ENCODE measurements at regions not wholly inside any gene's neighbourhood (a gene's known extent, or its start where the extent isn't known, plus 50 kb on each side); places are given as distances from the start of the nearest gene placed in this dataset.

DNA sequence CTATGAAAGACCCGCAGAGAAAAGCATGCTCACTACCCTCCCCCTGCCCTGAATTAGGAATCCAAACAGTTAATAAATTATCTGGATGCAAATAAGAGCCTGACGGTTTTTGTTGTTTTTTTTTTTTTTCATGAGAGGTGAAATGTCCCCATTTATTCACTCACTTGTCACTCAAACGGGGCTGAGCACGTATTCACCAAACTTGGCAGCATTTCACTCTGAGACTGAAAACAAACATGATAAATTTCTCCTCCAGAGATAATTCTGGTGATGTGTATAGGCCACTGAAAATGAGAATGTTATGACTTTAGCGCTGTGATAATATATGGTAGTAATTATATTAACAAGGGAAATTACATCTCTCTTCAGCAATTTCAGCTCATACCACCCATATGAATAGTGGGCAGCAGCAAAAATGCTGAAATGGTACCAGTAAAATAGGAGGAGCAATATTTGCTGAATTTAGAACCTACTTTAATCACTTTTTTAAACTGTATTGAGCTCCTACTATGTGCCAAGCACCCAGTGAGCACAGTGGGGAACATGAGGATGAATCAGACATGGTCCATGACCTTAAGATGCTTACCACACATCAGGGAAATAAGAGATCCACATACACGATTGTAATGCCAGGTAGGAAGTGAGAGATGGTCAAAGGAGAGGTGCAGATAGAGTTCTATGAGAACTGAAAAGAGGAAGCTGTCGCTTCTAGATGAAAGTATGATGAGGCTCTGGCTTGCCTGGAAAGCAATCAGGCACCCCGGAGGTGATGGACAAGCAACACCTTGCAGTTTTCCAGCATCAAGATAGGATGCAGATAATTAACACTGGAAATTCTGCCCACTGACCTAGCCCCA is 286.5 kb upstream of the TMPO start:
- Histone ChIP-seq H3K4me2 (no peak overlapping the region), H3K4me3 (no peak overlapping the region), H3K4me1 (peaks cover 3% of the 10 kb centered on the region), H3K9ac (no peak overlapping the region), H3K9me3 (ENCODE audit: low read depth) (no peaks in the 10 kb centered on the region), H2AFZ (replicated peaks) (no peak overlapping the region), H3K27me3 (no peaks in the 10 kb centered on the region), H4K20me1 (ENCODE audit: low read depth) (no peaks in the 10 kb centered on the region), H3K79me2 (ENCODE audit: low read depth) (no peaks in the 10 kb centered on the region), H3K36me3 (no peaks in the 10 kb centered on the region), H3K27ac (no peak overlapping the region), H3F3A (ENCODE audit: low read depth) (no peaks in the 10 kb centered on the region)
- Mint-ChIP-seq H3K36me3 (no peaks in the 10 kb centered on the region), H3K4me3 (no peak overlapping the region), H3K27me3 (ENCODE audit: insufficient read depth, low read depth) (peaks cover 4% of the 10 kb centered on the region), H3K4me1 (peaks cover 17% of the 10 kb centered on the region), H3K27ac (peak overlapping the region; percentile 25), H3K9me3 (peaks cover 3% of the 10 kb centered on the region)
- DNase-seq (ENCODE audit: low spot score) = no peak
- TF ChIP-seq EZH2 (IDR thresholded peaks at IDR 0.05) (no peak), EZH2phosphoT487 (IDR thresholded peaks at IDR 0.05) (no peak)
- TF ChIP-seq, protein P1, sequence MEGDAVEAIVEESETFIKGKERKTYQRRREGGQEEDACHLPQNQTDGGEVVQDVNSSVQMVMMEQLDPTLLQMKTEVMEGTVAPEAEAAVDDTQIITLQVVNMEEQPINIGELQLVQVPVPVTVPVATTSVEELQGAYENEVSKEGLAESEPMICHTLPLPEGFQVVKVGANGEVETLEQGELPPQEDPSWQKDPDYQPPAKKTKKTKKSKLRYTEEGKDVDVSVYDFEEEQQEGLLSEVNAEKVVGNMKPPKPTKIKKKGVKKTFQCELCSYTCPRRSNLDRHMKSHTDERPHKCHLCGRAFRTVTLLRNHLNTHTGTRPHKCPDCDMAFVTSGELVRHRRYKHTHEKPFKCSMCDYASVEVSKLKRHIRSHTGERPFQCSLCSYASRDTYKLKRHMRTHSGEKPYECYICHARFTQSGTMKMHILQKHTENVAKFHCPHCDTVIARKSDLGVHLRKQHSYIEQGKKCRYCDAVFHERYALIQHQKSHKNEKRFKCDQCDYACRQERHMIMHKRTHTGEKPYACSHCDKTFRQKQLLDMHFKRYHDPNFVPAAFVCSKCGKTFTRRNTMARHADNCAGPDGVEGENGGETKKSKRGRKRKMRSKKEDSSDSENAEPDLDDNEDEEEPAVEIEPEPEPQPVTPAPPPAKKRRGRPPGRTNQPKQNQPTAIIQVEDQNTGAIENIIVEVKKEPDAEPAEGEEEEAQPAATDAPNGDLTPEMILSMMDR (IDR thresholded peaks at IDR 0.05) = no peak

DNA sequence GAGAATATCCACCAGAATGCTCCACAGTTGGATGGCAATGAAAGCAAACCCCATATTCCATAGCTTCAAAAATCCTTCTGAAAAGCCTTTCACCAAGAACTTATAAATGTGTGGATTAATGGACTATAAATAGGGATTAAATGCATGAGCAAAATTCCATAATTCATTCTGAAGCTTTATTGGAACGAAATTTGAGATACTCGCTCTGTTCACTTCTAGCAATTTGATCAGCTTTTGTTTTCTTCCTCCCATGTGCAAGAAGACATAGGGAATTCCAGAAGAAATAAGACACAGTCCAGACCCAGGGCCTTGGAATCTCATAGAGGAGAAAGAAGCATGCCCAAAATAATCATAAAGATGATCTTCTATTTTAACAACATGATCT is 285.9 kb upstream of the TMPO start:
- TF ChIP-seq, protein P1 (IDR thresholded peaks at IDR 0.05) = no peak
- no peak for TF ChIP-seq EZH2 (IDR thresholded peaks at IDR 0.05)
- TF ChIP-seq EZH2phosphoT487 (IDR thresholded peaks at IDR 0.05) = no peak
- Histone ChIP-seq H3F3A (ENCODE audit: low read depth) (no peaks in the 10 kb centered on the region), H4K20me1 (ENCODE audit: low read depth) (no peaks in the 10 kb centered on the region), H3K27me3 (no peaks in the 10 kb centered on the region), H3K9me3 (ENCODE audit: low read depth) (no peaks in the 10 kb centered on the region), H3K4me3 (no peak overlapping the region), H3K79me2 (ENCODE audit: low read depth) (no peaks in the 10 kb centered on the region), H2AFZ (replicated peaks) (no peak overlapping the region), H3K36me3 (no peaks in the 10 kb centered on the region), H3K4me2 (no peak overlapping the region), H3K9ac (no peak overlapping the region), H3K4me1 (peaks cover 3% of the 10 kb centered on the region), H3K27ac (no peak overlapping the region)
- Mint-ChIP-seq H3K36me3 (no peaks in the 10 kb centered on the region), H3K4me1 (peaks cover 17% of the 10 kb centered on the region), H3K27ac (no peak overlapping the region), H3K27me3 (ENCODE audit: insufficient read depth, low read depth) (peaks cover 2% of the 10 kb centered on the region), H3K4me3 (no peak overlapping the region), H3K9me3 (no peaks in the 10 kb centered on the region)
- no peak for DNase-seq (ENCODE audit: low spot score)

DNA sequence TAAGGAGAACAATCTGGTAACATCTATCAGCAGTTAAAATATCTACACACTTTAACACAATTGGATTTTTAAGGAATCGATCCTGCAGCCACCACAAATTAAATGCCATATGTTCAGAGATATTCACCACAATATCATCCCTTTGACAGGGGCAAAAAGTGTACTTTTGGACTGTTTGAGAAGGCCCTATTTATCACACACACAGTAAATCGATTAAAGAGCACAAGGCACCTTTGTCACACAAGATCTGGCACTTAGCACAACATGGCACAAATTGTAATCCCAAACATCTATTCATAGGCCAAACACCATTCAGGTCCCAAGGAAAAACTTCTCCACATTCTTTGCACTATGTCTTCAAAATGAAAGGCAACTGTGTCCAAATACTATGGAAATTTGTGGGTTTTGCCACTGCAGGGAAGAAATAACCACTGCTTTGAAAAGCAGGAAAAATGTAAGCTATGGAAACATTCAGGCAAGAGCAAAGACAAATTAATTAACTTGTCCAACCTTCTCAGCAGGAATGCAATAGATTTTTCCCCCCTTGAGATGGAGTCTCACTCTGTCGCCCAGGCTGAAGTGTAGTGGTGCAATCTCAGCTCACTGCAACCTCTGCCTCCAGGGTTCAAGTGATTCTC is 282.5 kb upstream of the TMPO start:
- no peak overlapping the region for H3K4me3 ChIP-seq

More for the DNA sequence above, 282.5 kb upstream of the TMPO start:
- Histone ChIP-seq H3K27me3 (no peaks in the 10 kb centered on the region), H3K27ac (no peak overlapping the region), H3K9me3 (ENCODE audit: low read depth) (no peaks in the 10 kb centered on the region), H3K36me3 (no peaks in the 10 kb centered on the region), H4K20me1 (ENCODE audit: low read depth) (no peaks in the 10 kb centered on the region), H3K4me2 (no peak overlapping the region), H3K79me2 (ENCODE audit: low read depth) (no peaks in the 10 kb centered on the region), H3F3A (ENCODE audit: low read depth) (no peaks in the 10 kb centered on the region), H3K4me1 (peaks cover 18% of the 10 kb centered on the region), H2AFZ (replicated peaks) (peak overlapping the region; percentile 50), H3K9ac (no peak overlapping the region)
- Mint-ChIP-seq H3K9me3 (peaks cover 3% of the 10 kb centered on the region), H3K27me3 (ENCODE audit: insufficient read depth, low read depth) (no peaks in the 10 kb centered on the region), H3K36me3 (peaks cover 1% of the 10 kb centered on the region), H3K27ac (no peak overlapping the region), H3K4me3 (no peak overlapping the region), H3K4me1 (peaks cover 26% of the 10 kb centered on the region)
- TF ChIP-seq, protein P1 (IDR thresholded peaks at IDR 0.05) = no peak
- TF ChIP-seq EZH2phosphoT487 (IDR thresholded peaks at IDR 0.05) (no peak), EZH2 (IDR thresholded peaks at IDR 0.05) (no peak)
- DNase-seq (ENCODE audit: low spot score) = no peak
